ENCODE measurements at regions not wholly inside any gene's neighbourhood (a gene's known extent, or its start where the extent isn't known, plus 50 kb on each side); places are given as distances from the start of the nearest gene placed in this dataset.

DNA sequence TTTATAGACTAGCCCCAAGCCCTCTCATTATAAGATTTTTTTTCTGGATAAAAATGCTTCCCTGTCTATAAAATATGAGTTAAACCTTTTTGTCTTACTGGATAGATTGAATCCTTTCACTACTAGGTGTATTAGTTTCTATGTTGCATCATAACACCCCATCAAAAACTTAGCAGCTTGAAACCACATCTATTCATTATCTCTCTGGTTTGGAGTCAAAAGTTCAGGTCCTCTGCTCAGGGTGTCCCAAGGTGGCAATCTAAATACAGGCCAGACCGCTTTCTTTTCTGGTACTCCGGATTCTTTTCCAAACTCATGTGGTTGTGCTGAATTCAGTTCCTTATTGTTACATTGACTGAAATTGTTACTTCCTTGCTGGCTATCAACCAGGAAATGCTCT is 515.5 kb downstream of the PDHA2 start:
- TF ChIP-seq, protein P1, sequence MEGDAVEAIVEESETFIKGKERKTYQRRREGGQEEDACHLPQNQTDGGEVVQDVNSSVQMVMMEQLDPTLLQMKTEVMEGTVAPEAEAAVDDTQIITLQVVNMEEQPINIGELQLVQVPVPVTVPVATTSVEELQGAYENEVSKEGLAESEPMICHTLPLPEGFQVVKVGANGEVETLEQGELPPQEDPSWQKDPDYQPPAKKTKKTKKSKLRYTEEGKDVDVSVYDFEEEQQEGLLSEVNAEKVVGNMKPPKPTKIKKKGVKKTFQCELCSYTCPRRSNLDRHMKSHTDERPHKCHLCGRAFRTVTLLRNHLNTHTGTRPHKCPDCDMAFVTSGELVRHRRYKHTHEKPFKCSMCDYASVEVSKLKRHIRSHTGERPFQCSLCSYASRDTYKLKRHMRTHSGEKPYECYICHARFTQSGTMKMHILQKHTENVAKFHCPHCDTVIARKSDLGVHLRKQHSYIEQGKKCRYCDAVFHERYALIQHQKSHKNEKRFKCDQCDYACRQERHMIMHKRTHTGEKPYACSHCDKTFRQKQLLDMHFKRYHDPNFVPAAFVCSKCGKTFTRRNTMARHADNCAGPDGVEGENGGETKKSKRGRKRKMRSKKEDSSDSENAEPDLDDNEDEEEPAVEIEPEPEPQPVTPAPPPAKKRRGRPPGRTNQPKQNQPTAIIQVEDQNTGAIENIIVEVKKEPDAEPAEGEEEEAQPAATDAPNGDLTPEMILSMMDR (IDR thresholded peaks at IDR 0.05), result no peak
- TF ChIP-seq ZFX (IDR thresholded peaks at IDR 0.05; ENCODE audit: borderline replicate concordance), result no peak
- H3K27ac ChIP-seq, result no peak overlapping the region

DNA sequence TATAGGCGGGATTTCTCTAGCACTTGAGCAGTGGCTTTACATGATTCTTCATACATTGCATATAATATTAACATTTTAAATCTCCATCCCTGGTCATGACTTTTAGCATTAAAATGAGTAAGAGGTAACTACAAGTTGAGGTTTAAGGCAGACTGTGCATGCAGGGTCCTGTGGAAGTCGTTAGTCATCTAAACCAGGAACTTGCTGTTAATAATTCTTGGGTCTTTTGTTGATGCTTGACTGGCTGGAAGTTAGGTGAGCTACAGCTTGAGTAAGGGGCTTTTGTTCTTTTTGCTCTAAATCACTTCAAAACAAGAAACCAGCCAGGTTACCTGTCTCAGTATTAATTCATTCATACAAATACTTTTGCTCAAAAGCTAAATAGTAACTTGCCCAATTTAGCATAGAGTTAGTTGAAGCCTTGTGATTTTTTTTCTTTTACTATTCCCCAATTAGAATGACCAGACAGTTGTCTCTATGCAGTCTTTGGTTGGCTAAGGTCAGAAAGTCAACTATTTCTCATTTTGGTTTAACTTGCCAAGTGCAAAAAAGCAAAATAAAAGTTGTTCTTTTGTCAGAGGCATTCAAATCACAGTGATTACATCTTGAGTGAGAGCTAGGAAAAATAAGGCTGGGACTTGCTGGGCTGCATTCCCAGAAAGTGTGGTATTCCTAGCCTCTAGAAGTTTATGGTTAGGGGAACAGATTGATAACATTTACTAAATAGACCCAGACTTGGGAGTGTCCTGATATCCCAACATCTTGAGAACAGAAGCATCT is 516.9 kb downstream of the PDHA2 start:
- TF ChIP-seq, protein P1 (IDR thresholded peaks at IDR 0.05), result no peak
- TF ChIP-seq ZFX (IDR thresholded peaks at IDR 0.05; ENCODE audit: borderline replicate concordance), result no peak
- H3K27ac ChIP-seq, result no peak overlapping the region

DNA sequence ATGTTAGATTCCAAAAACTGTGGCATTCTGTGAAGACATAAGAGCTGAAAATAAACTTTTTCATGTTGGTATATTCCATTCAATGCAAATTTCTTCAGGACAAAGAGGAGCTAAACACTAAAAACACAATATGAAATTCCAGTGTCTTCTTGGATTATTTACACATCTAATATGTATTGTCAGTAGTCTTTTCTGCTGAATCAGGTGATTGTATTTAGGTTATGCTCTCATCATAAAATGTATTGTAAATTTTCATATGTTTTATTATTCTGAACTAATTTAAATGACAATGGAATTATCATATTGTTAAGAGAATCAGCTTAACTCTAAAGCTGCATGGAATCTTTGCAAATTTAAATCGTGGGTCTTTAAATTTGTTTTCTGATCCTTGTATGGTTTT is 526.7 kb downstream of the PDHA2 start:
- TF ChIP-seq, protein P1 (IDR thresholded peaks at IDR 0.05), result no peak
- TF ChIP-seq ZFX (IDR thresholded peaks at IDR 0.05; ENCODE audit: borderline replicate concordance), result no peak
- H3K27ac ChIP-seq, result no peak overlapping the region

DNA sequence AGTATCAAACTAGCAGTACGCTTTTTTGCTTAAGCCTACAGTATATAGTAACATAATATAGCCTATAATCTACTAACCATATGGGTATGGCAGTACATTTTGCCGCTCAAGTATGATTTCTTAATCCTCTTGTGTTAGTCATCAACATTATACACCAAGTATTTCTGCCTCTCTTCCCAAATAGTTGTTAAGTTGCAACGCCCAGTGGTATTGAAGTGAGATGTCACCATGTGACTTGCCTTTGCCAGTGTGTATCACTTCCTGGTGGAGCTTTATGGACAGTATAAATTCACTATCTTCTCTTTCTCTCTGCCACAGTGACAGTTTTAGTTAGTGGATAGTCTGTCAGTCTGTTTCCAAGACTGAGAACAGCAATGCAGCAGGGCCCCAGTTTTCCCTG is 535.5 kb downstream of the PDHA2 start:
- no peak overlapping the region for H3K27ac ChIP-seq
- TF ChIP-seq, protein P1 (IDR thresholded peaks at IDR 0.05), result no peak
- no peak for TF ChIP-seq ZFX (IDR thresholded peaks at IDR 0.05; ENCODE audit: borderline replicate concordance)

DNA sequence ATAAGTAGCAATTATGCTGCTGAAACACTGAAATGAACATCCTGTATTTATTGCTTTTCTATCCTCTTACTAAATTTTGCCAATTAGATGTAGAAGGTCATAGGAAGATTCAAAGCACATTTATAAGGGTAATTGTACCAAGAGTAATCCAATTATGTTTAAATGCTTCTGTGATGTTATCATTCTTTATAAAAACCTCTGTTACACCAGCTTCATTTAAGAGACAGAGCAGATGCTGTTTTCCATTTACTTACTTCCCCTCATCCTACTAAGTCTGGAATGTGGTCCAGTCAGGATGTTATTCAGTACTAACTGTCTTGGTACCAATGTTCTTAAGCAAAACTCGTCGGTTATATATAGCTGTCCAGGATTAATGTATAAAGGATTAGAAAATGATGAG is 539.6 kb downstream of the PDHA2 start:
- no peak overlapping the region for H3K27ac ChIP-seq

DNA sequence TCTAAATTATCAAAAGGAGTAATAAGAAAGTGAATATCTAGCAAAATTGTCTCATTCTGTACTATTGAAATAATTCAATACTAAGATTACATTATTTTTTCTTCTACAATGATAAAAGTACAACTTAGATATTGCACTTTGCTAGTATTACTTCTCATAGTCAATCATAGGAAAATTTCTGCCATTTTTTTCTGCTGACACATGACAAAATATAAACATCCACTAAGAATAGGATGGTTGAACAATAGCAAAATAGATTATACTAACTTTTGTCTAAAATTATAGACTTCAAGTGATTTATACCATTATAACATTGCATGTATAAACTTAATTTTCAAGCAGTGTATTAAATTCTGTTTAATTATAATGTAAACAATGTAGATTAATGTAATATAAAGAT is 540.2 kb downstream of the PDHA2 start:
- no peak overlapping the region for H3K27ac ChIP-seq
- TF ChIP-seq ZFX (IDR thresholded peaks at IDR 0.05; ENCODE audit: borderline replicate concordance), result no peak
- TF ChIP-seq, protein P1 (IDR thresholded peaks at IDR 0.05), result no peak

More for the DNA sequence above, 539.6 kb downstream of the PDHA2 start:
- no peak for TF ChIP-seq ZFX (IDR thresholded peaks at IDR 0.05; ENCODE audit: borderline replicate concordance)
- TF ChIP-seq, protein P1 (IDR thresholded peaks at IDR 0.05), result no peak

DNA sequence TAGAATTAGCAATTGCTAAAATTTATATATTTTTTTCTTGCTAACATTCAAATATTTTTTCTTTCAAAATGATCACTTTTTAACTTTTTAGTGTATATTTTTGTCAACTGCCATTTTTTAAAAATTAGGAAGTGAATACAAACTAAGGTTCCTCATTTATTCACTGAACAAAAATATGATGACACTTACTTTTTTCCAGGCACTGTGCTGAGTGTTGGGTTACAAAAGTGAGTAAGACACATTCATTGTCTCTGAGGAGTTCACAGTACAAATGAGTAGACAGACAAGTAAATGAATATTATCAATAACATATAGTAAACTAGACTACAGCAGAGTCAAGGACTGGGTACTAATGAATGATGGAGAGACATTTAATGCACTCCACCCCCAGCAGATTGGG is 543.5 kb downstream of the PDHA2 start:
- TF ChIP-seq, protein P1 (IDR thresholded peaks at IDR 0.05), result no peak
- no peak for TF ChIP-seq ZFX (IDR thresholded peaks at IDR 0.05; ENCODE audit: borderline replicate concordance)
- H3K27ac ChIP-seq, result no peak overlapping the region

Data from 22Rv1 (cell line).